ENCODE measurements at regions not wholly inside any gene's neighbourhood (a gene's known extent, or its start where the extent isn't known, plus 50 kb on each side); places are given as distances from the start of the nearest gene placed in this dataset.

- Histone ChIP-seq H3K36me3 (no peaks in the 10 kb centered on the region), H3K27me3 (no peaks in the 10 kb centered on the region), H3K9me3 (no peaks in the 10 kb centered on the region), H3K4me3 (no peak overlapping the region), H3K4me1 (no peaks in the 10 kb centered on the region), H3K27ac (no peak overlapping the region)
- ATAC-seq (ENCODE audit: low FRiP score in 2 of 2) (no peak), DNase-seq (no peak)
- 82 to 86% methylated on average over 2 of the region's 2 CpGs for WGBS, 2 donors
- no peak for TF ChIP-seq POLR2AphosphoS5 (IDR thresholded peaks at IDR 0.05)
- TF ChIP-seq CTCF (IDR thresholded peaks at IDR 0.05): no peak
- TF ChIP-seq POLR2A (IDR thresholded peaks at IDR 0.05): no peak
- TF ChIP-seq EP300 (IDR thresholded peaks at IDR 0.05): no peak
Measured at GRCh38 chr6:54700158-54700557, 146.4 kb upstream of the FAM83B start.

- Histone ChIP-seq H3K9me3 (no peaks in the 10 kb centered on the region), H3K4me3 (no peak overlapping the region), H3K27ac (no peak overlapping the region), H3K36me3 (no peaks in the 10 kb centered on the region), H3K27me3 (no peaks in the 10 kb centered on the region), H3K4me1 (no peaks in the 10 kb centered on the region)
- 51 to 61% methylated on average over 3 of the region's 3 CpGs for WGBS, 2 donors
- ATAC-seq (ENCODE audit: low FRiP score in 2 of 2) (no peak), DNase-seq (no peak)
- no peak for TF ChIP-seq POLR2A (IDR thresholded peaks at IDR 0.05)
- no peak for TF ChIP-seq CTCF (IDR thresholded peaks at IDR 0.05)
- no peak for TF ChIP-seq POLR2AphosphoS5 (IDR thresholded peaks at IDR 0.05)
- TF ChIP-seq EP300 (IDR thresholded peaks at IDR 0.05): no peak
Measured at GRCh38 chr6:54702772-54703171, 143.8 kb upstream of the FAM83B start.

GRCh38 chr6:54706391-54706790, 140.2 kb upstream of the FAM83B start:
- Histone ChIP-seq H3K27ac (no peak overlapping the region), H3K4me1 (no peaks in the 10 kb centered on the region), H3K9me3 (no peaks in the 10 kb centered on the region), H3K36me3 (no peaks in the 10 kb centered on the region), H3K4me3 (no peak overlapping the region), H3K27me3 (no peaks in the 10 kb centered on the region)
- 78 to 79% methylated on average over 3 of the region's 3 CpGs for WGBS, 2 donors
- DNase-seq: no peak
- TF ChIP-seq EP300 (IDR thresholded peaks at IDR 0.05) (no peak), POLR2A (IDR thresholded peaks at IDR 0.05) (no peak), POLR2AphosphoS5 (IDR thresholded peaks at IDR 0.05) (no peak), CTCF (IDR thresholded peaks at IDR 0.05) (no peak)
- no peak for ATAC-seq (ENCODE audit: low FRiP score in 2 of 2)

GRCh38 chr6:54706844-54707605, 139.5 kb upstream of the FAM83B start:
- TF ChIP-seq EP300 (IDR thresholded peaks at IDR 0.05) (no peak), CTCF (IDR thresholded peaks at IDR 0.05) (no peak), POLR2AphosphoS5 (IDR thresholded peaks at IDR 0.05) (no peak), POLR2A (IDR thresholded peaks at IDR 0.05) (no peak)
- H3K4me3 ChIP-seq: no peak overlapping the region
- no peak for DNase-seq
- 83 to 84% methylated on average over 4 of the region's 4 CpGs for WGBS, 2 donors
- H3K4me1 ChIP-seq: no peaks in the 10 kb centered on the region
- no peaks in the 10 kb centered on the region for H3K36me3 ChIP-seq
- ATAC-seq (ENCODE audit: low FRiP score in 2 of 2): no peak
- H3K27me3 ChIP-seq: no peaks in the 10 kb centered on the region
- H3K9me3 ChIP-seq: no peaks in the 10 kb centered on the region
- H3K27ac ChIP-seq: no peak overlapping the region

- H3K9me3 ChIP-seq: no peaks in the 10 kb centered on the region
- no peak overlapping the region for H3K4me3 ChIP-seq
- TF ChIP-seq CTCF (IDR thresholded peaks at IDR 0.05): no peak
- TF ChIP-seq POLR2AphosphoS5 (IDR thresholded peaks at IDR 0.05): no peak
- TF ChIP-seq POLR2A (IDR thresholded peaks at IDR 0.05): no peak
- TF ChIP-seq EP300 (IDR thresholded peaks at IDR 0.05): no peak
- H3K27ac ChIP-seq: no peak overlapping the region
- 57 to 68% methylated on average over 2 of the region's 2 CpGs for WGBS, 2 donors
- DNase-seq (no peak), ATAC-seq (ENCODE audit: low FRiP score in 2 of 2) (no peak)
- no peaks in the 10 kb centered on the region for H3K27me3 ChIP-seq
- H3K4me1 ChIP-seq: no peaks in the 10 kb centered on the region
- H3K36me3 ChIP-seq: no peaks in the 10 kb centered on the region
Measured at GRCh38 chr6:54710456-54710855, 136.1 kb upstream of the FAM83B start.

Measured in upper lobe of left lung (tissue), 6 donors.